Keratinocyte (primary cell): ENCODE measurements at regions not wholly inside any gene's neighbourhood (a gene's known extent, or its start where the extent isn't known, plus 50 kb on each side); places are given as distances from the start of the nearest gene placed in this dataset.
"Not testable (repeated sequence)": the region's sequence is repeated elsewhere in the genome, so short reads cannot be mapped to it uniquely, and the experiment has no call there.

Source experiments
- CTCF ChIP-seq, 3 experiments: IDR thresholded peaks in 1 of 3; conservative IDR thresholded peaks in 1 of 3; optimal IDR thresholded peaks in 1 of 3; 2 replicates in 2 of 3; 3 replicates in 1 of 3; pipeline versions ENCODE3 to v1.5.1; 2011; ENCODE audit warnings: low read length in 3 of 3, mild to moderate bottlenecking in 3 of 3, moderate library complexity in 2 of 3, control low read depth in 1 of 3, inconsistent platforms in 1 of 3; ENCODE audit not compliant: insufficient read depth in 2 of 3; ENCODE audit errors: extremely low read depth in 1 of 3
- EZH2 ChIP-seq: IDR thresholded peaks from one replicate; pipeline ENCODE4 v1.6.1; 2012; ENCODE audit warnings: inconsistent platforms, mild to moderate bottlenecking, low read length, moderate library complexity

- TF ChIP-seq CTCF (optimal IDR thresholded peaks at IDR 0.05 in 1 of 3, IDR thresholded peaks at IDR 0.05 in 1 of 3, conservative IDR thresholded peaks at IDR 0.05 in 1 of 3; ENCODE audit: extremely low read depth in 1 of 3, insufficient read depth in 2 of 3, low read length in 3 of 3); EZH2: not testable (repeated sequence)
These were observed 51.1 kb upstream of the VPREB1 start for GRCh38 chr22:22193462-22193861.
